Sigmoid colon (tissue), 4 donors: ENCODE measurements at regions not wholly inside any gene's neighbourhood (a gene's known extent, or its start where the extent isn't known, plus 50 kb on each side); places are given as distances from the start of the nearest gene placed in this dataset.

ENCODE experiments used
- EP300 ChIP-seq, 4 donors: sonication (generic); formaldehyde crosslinking; IDR thresholded peaks; one replicate each; pipeline ENCODE4 v1.6.1; 2017; ENCODE audit warnings: antibody characterized with exemption in 4 of 4
- TF ChIP-seq, protein P1 (sequence below), 4 experiments: fragments of 450-650 bp in 3 of 4; fragments of 200-600 bp in 1 of 4; IDR thresholded peaks; one replicate each; pipeline ENCODE4 v1.5.1; 2016 to 2019; ENCODE audit warnings: antibody characterized with exemption in 4 of 4, mild to moderate bottlenecking in 3 of 4, moderate library complexity in 2 of 4

DNA sequence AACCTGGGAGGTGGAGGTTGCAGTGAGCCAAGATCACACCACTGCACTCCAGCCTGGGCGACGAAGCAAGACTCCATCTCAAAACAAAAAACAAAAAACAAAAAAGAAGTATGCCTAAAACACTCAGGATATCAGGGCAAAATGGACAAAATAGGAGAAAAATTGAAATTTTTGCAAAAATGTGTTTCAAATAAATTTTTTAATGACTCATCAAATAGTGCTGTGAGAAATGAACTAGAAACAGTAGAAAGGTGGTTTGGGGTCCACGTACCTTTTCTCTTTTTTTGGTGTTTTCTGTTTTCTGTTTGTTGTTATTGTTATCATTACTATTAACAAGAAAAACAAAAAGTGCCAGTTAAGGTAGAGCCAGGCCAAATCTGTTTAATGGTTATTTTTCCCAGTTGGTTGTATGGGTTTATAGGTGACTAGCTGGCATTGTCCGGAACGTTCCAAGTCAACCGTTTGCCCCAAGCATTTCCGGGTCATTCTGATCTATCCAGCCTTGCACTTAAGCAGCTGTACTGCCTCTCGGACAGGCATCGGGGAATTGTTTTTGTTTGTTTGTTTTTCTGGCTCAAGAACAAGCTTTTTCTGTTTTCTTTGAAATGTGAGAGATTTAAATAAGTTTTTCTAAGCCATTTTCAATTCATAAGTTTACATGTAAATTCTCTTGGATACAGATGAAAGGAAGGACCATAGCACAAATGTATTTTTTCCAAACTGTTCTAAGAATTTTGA, 157.0 kb upstream of the NEBL start:
- TF ChIP-seq, protein P1, sequence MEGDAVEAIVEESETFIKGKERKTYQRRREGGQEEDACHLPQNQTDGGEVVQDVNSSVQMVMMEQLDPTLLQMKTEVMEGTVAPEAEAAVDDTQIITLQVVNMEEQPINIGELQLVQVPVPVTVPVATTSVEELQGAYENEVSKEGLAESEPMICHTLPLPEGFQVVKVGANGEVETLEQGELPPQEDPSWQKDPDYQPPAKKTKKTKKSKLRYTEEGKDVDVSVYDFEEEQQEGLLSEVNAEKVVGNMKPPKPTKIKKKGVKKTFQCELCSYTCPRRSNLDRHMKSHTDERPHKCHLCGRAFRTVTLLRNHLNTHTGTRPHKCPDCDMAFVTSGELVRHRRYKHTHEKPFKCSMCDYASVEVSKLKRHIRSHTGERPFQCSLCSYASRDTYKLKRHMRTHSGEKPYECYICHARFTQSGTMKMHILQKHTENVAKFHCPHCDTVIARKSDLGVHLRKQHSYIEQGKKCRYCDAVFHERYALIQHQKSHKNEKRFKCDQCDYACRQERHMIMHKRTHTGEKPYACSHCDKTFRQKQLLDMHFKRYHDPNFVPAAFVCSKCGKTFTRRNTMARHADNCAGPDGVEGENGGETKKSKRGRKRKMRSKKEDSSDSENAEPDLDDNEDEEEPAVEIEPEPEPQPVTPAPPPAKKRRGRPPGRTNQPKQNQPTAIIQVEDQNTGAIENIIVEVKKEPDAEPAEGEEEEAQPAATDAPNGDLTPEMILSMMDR (IDR thresholded peaks at IDR 0.05) = no peak
- TF ChIP-seq EP300 (IDR thresholded peaks at IDR 0.05) = no peak
